HG02571 (cell line): ENCODE measurements at regions not wholly inside any gene's neighbourhood (a gene's known extent, or its start where the extent isn't known, plus 50 kb on each side); places are given as distances from the start of the nearest gene placed in this dataset.

Experiments
- ATAC-seq: cut with Tn5 transposase; IDR thresholded peaks from one replicate; pipeline ENCODE4 v1.9.1; 2021; ENCODE audit warnings: mild to moderate bottlenecking, moderate library complexity; ENCODE audit not compliant: unreplicated experiment

DNA sequence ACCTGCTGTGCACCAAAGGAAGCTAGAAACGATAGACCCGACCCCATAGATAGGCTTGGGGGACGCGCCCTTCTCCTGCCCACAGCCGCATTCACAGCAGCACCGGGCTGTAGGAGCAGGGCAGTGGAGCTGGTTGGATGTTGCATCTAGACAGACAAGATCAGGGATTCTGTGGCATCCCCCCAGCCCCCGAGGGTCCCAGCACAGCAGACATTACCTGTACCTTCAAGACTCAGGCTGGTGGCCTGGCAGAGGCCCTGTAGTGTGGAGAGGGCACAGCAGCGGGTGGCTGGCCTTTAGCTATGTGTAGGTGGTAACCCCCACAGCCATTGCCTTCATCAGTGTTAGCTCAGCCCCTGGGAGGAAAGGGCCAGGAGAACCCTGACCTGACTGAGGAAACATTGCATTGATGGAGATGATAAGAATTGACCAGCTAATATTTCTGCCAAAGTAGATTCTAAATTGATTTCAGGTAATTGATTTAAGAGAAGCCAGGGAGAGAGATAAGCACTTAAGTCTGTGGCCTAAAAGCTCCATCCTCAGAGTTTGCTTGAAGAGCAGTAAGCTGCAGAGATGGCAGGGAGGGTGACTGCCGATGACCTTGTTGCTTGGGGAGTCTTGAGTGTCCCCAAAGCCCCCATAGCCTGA, 269.4 kb downstream of the TLE3 start:
- ATAC-seq = no peak

DNA sequence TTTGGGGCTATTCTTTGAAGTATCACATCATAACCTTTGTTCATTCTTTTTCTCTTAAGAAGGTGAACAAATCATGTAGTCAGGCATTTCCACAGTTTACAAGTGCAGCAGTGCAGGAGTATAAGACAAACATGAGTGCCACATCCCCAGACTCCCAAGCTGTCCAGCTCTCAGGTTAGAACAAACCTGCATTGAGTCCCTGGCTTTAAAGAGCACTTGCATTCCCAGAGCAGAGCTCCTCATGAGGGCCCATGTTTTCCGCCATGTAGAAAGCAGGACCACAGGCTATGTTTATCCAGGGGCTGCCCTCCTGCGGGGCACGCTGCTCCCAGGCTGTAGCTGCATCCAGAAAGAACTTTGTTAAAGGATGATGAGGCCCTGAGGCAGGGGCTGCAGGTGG, 267.7 kb downstream of the TLE3 start:
- no peak for ATAC-seq

DNA sequence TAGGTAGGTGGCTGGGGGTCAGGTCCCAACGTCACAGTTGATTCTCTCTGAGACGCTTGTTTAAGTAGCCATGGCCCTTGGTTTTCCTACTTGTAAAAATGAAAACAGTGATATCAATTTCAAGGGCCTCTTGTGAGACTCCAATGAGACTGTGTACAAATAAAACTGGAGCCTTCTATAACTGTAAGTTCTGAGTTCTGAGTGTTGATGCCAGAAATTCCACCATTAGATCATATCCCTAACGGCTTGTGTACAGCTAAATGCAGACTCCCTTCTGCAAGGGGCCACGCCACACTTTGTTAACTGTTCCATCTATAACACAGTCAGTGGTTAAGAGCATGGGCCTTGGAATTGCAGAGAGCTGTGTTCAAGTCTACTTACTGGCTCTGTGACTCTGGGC, 267.3 kb downstream of the TLE3 start:
- no peak for ATAC-seq

DNA sequence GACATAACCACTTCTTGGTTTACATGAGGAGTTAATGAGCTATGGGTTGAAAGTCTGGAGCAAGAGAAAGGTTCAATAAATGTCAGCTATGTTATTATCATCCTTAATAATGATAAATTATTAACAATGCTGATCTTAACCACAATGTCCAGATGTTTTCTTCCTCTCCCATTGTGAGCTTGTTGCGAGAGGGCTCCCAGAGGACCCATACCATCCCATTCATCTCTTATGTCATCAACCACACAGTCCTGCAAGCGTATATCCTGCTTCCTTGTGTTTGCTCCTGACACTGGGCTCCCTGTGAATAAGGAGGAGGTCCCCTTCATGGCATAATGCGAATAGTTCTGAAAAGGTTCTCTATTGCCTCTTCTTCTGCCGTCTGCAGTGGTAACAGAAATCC, 266.8 kb downstream of the TLE3 start:
- ATAC-seq = no peak

DNA sequence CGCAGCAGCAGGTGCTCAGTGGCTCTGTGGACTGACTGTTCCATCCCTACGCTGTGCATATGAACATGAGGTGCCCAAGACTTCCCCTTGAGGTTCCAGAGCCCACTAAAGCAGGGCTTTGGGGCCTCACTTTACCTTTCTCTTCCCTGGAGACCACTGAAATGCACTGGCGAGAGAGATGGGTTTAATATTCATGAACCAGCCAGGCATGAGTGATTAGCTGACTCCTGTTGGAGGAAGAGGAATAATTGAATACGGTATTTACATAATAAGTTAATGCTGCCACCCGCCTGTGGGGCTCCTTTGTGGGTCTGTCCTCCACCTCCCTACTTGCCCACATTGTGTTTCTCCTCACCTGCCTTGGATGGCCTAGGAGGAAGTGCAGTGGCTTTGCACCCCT, 263.4 kb downstream of the TLE3 start:
- ATAC-seq = no peak

DNA sequence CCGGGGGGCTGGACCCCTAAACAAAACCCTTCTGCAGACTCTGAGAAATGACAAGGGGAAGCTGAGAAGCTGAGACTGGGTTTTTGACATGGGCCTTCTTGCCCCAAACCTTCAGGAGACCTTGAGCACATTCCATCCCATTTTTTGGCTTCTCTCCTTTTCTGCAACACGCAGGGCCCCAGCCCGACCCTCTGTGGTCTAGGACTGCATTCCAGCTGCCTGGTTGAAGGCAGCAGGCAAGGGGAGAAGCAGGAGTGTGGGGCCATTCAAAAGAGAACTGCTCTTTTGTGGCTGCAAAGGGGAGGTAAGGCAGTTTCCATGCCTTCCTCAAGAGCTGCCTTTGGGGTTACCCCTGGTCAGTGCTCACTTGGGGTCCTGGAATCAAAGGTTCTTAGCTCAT, 263.0 kb downstream of the TLE3 start:
- no peak for ATAC-seq

DNA sequence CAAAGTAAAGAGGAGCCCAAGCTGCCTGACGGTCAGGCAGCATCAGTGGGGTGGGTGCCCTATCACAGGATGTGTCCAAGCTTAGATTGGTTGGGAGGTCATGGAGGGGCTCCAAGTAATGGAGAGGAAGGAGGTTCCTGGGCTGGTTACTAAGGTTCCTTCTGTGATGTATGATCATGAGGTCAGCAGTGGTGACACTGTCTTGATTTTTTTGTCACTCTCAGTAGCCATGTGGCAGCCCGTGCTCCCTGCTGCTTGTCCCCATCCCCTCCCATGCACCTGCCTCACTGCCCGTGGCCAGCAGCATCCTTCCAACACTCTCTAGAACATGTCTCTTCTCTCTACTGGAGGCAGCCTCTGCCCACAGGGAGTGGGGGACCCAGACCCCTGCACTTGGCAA, 261.7 kb downstream of the TLE3 start:
- no peak for ATAC-seq

DNA sequence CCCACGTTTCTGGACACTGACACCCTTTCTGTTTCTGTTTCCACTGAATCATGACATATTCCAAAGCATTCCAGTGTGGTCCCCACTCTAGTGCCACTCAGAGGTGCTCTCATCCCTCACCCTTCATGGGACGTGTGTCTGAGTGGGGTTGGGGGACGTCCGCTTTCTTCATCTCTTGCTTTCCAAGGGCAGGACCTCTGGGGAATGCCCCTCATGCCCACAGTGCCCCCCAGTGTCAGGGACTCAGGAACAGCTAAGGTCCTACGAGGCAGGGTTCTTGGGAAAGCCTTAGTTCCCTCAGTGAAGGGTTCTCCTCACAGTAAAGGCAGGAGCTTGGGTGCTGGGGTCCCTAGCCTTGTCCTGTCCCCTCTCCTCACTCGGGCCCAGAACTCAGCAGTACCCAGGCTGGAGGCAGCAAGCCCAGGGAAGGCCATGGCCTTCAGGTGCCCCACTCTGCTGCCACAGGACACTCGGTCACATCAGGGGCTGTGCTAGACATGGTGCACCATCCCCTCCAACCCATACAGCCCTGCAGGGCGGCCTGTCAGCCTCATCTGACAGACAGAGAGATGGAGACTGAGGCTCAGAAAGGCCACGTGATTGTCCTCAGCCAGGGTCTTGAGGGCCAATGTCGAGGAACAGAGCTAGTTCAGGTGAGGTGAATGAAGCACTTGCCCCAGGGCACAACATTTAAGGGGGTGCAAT, 261.0 kb downstream of the TLE3 start:
- no peak for ATAC-seq

DNA sequence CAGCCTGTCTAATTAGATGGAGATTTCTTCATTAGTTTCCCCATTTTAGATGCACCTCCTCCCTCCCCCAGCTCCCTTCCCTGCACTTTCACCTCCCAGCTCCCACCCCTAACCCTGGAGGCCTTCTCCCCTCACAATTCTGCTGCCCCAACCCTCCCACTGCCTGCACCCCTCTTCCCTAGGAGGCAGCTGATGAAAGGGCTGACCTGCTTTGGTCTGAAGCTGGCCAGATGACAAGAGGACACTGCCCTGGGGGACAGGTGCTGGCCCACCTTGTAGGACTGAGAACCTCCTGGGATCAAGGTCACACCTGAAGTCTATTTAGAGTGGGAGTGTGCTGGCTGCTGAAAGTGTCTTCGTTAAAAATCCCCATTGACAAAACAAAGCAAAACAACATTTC, 259.4 kb downstream of the TLE3 start:
- ATAC-seq = no peak

DNA sequence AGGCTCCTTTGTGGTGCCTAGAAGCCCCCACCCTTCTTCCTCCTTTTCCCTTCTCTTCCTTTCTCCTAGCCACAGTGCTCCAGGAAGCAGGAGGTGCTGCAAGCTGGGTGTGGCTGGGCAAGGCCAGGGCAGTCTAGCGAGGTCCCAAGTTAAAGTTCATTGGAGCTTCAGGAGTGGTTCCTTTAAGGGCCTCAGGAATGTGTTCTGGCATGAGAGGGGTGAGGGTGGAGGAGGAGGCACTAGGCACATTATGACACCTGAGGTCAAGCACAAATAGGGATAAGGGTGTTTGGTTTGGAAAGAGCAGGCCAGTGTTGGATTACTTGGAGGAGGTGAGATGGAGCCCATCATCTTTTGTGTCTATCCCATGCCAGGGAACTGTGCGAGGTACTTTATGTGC, 258.7 kb downstream of the TLE3 start:
- ATAC-seq = no peak

DNA sequence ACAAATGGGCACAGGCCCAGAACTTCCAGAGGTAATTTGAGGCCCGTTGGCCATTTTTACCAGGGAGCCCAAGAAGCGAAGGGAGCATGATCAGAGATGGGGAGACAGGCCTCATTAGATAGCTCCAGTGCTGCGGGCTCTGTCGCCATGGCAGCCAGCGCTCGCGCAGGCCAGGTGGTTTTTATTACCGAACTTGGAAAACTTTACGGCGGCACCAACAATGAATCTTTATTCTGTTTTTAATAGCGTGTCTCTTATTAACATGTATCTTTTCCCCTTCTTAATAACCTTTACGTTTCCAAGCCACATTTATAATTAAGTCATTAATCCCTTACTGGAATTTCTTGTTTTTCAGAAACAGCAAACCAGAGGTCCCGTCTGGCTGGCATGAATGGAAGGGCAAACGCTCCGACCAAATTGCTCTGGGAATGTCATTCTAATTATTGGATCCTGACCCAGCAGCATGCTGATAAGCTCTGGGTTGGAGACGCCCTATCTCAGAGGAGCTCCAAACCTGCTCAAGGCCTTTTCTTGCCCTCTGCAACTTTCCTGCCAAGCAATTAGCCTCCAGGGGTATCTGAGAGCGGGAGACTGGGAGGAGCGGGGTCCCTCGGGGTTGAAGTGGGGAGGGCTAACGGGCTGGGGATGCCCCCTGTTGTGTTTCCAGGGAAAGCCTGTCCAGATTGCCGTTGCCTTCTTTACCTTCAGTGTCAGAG, 256.4 kb downstream of the TLE3 start:
- ATAC-seq = no peak

DNA sequence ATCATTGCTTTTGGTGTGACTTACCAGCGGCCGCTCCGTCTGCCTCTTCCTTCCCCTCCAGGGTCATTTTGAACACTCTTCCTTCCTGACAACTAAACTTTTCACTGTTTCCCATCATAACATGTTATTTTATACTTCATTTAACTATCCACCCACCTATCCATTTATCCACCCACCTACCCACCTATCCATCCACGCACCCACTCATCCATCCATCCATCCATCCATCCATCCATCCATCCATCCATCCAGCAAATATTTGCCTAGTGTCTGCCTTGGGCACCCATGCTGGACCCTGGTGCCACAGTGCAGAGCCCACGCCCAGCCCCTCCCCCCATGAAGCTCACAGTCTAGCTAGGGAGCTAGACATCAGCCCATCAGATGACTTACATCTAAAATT, 254.9 kb downstream of the TLE3 start:
- no peak for ATAC-seq

DNA sequence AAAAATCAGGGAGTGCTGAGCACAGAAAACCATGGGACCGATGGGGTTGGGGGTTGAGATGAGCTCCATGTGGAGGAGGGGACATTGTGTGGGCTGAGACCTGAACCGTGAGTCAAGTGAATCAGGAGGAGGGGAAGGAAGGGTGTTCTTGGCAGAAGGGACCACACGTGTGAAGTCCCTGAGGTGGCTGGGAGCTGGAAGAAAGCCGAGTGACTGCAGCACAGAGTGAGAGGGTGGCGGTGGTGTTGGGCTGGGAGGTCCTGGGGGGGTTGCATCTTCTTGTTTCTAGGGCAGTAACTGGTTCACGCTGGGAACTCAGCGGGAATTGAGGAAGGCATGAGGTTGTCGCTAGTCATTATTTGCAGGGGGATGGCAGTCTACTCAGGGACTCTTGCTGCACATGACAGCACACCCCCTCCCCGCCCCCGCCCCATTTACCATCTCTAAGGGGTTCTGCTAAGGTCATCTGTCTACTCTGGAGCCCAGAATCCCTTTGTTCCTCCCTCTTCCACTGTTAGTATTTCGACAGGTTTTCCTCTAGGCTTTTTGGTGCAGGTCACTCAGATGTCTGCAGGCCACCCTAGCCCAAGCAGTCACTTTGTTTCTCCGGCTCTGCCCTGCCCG, 254.3 kb downstream of the TLE3 start:
- no peak for ATAC-seq

DNA sequence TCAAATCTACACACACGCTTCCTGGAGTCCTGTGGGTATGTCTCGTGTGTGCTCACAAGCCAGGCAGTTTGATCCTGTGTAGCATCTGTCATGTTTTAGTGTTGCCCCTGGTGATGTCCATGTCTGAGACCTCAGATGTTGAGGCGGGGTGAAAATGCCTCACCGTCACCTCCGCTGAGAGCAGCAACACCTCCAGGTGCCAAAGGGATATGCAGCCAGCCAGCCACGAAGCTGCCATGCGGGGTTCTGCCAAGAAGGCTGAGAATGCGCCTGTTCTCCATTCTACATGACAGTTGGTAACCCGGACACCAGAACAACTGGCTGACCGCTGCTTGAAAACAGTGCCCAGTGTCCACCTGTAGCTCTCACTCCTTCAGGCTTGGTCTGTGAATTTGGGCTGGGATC, 253.8 kb downstream of the TLE3 start:
- no peak for ATAC-seq

DNA sequence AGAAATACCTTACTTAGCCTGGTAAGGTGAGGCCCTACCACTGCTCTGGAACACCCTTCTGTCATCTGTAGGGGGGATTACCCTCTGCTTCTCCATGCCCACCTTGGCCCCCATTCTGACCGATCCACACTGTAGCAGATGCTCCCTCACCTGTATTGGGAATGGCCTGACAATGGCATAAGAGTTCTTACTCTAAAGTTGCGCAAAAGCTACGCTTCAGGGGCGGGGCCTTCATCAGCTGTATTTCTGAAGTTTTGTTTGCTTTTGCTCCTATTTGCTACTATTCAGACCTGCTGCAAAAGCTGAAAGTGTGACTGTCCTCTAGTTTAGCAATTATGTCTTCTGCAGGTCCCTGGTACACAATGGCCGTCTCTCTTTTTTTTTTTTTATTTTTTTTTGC, 252.6 kb downstream of the TLE3 start:
- ATAC-seq = no peak

DNA sequence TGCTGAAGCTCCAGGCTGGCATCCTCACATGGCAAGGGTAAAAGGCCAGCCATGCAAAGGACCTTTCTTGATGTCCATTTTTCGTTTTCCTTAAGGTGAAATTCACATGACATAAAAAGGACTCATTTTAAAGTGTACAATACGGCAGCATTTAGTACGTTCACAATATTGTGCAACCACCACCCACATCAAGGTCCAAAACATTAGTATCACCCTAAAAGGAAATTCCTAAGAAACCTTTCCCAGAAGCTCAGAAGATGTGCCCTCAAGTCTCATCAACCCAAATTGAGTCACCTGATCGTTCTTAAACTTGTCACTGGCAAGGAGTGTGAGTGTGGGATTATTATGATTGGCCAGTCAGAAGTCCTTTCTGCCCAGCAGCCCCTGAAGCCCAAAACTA, 250.1 kb downstream of the TLE3 start:
- no peak for ATAC-seq

DNA sequence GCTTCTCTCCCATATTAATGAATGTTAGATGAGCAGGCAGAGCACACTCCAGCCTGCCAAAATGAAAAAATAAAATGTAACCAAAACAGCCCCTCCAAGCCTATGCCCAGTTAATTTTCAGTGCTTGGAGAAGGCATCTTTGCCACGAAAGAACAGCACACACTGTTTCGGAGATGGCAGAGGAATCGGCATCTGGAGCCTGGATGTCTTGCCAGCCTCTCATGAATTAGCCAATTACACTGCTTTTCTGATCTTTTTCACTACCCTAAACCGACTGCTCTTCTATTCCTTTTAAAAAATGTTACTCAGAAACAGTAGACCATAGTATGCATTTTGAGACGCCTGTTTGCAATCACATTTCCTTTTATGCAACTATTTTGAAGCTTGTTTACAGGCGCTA, 249.6 kb downstream of the TLE3 start:
- ATAC-seq = no peak

DNA sequence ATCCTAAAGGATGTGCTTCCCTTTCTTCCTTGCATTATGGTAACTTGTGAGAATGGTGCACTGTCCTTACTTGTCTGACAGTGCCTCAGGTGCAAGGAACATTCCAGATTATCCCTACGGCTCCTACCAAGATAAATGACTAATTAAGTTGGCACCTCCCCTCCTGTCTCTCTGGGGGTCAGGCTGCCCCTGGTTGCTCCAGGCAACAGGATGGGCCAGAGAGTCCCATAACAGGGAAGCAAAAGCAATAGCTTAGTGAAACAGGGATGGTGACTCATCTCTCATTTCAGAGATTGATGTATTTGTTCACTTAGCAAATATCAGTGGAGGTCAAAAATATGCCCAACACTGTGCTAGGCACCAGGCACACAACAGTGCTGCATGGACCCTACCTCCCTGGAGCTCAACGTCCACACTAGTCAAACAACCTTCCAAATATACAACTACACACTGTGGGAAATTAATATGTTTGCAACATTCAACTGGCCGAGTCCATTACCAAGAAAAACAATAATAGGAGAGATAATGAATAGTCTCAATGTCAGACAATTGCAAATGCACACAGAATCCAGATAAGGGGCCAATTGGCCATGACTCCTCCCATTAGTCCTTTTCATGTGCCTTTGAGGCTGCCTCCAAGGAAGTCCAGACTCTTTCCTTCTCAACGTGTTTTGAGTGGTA, 249.0 kb downstream of the TLE3 start:
- no peak for ATAC-seq

DNA sequence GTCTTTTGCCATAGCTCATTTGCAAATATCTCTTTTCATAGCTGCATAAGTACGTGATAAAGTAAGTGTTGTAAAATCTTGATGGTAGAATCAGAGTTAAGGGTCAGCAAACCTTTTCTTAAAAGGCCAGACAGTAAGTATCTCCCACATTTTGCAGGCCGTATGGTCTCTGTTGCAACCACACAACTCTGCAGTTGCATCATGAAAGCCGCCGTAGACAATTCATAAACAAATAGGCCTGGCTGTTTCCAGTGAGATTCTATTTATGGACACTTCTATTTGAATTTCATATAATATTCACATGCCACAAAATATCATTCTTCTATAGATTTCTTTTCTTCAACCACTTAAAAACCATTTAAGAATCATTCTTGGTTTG, 248.5 kb downstream of the TLE3 start:
- ATAC-seq = no peak

DNA sequence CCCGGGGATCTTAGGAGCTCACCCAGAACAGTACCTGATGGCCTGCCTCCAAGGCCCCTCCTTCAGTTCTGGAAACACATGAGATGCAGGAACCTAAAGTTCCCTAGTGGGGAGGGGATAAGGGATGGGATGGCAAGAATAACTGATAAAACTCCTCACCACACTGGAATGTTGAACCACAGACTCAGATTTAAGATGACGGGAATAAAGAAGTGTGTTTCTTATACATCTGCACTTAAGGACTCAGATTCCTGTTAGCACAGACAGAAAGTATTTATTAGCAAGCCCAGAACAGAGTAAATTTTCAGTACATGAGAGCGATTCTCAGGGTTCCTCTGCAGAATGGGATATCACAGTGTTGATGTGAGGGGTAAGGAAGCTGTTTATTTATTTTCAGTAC, 245.2 kb downstream of the TLE3 start:
- ATAC-seq = no peak

DNA sequence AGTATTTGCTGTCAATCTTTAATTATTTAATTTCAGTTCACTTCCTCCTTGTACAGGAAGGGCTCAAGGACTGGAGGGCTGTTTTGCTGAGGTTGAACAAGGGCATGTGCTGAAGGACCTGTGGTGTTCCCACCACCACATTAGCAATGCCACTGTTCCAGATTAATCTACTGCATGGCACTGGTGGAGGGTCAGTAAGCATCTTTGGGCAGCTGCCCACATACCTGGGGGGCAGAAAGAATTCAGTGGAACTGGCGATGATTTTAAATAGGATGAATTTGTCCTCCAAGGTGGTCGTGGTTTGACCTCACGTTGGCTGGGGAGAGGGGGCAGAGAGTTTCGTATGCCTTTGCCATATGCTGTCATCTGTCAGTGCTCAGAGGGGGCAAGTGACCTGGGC, 244.8 kb downstream of the TLE3 start:
- ATAC-seq = no peak
